H1 (cell line): ENCODE measurements at regions not wholly inside any gene's neighbourhood (a gene's known extent, or its start where the extent isn't known, plus 50 kb on each side); places are given as distances from the start of the nearest gene placed in this dataset.

Source experiments
- CTCF ChIA-PET: fragments of 300-600 bp; sonication (Branson Sonifier 250); formaldehyde crosslinking; loops from one replicate; lab custom pipeline; 2021; ENCODE audit not compliant: partially characterized antibody; lab: Charles Lee
- POLR2A ChIA-PET: fragments of 300-600 bp; sonication (Branson Sonifier 250); formaldehyde crosslinking; loops from one replicate; lab custom pipeline; 2021; ENCODE audit warnings: inconsistent platforms; ENCODE audit not compliant: partially characterized antibody; lab: Charles Lee
- DNase-seq, 2 experiments: peaks; one replicate each; pipeline versions ENCODE4 v3.0.0 to v3.0.0-alpha.2; 2010 to 2022; ENCODE audit warnings: low spot score in 2 of 2, low read depth in 1 of 2, mixed read lengths in 1 of 2
- FAIRE-seq: peaks from 2 replicates; lab custom pipeline; 2011; peaks lifted over from hg19 to GRCh38; lab: Jason Lieb, UNC
- H2AFZ ChIP-seq: 2 replicates; pipeline ENCODE4 v1.8.1; 2012; ENCODE audit warnings: low read length, inconsistent platforms
- H2AK5ac ChIP-seq: 2 replicates; pipeline ENCODE4 v1.6.1; 2013; ENCODE audit warnings: low read depth, low read length
- H2BK120ac ChIP-seq: replicated peaks from 2 replicates; pipeline ENCODE3; 2013; ENCODE audit warnings: low read depth, low read length, inconsistent platforms
- H2BK12ac ChIP-seq: 2 replicates; pipeline ENCODE4 v1.6.1; 2013; ENCODE audit warnings: low read depth, low read length
- H2BK15ac ChIP-seq: 2 replicates; pipeline ENCODE4 v1.6.1; 2013; ENCODE audit warnings: low read length
- H2BK20ac ChIP-seq: 2 replicates; pipeline ENCODE4 v1.6.1; 2013; ENCODE audit warnings: low read length
- H2BK5ac ChIP-seq: 2 replicates; pipeline ENCODE4 v1.6.1; 2013; ENCODE audit warnings: low read depth, low read length
- H3K14ac ChIP-seq: 2 replicates; pipeline ENCODE4 v1.6.1; 2013; ENCODE audit warnings: inconsistent platforms; ENCODE audit not compliant: insufficient read length
- H3K18ac ChIP-seq: 2 replicates; pipeline ENCODE4 v1.6.1; 2013; ENCODE audit warnings: low read length; ENCODE audit errors: extremely low read depth
- H3K23ac ChIP-seq: 2 replicates; pipeline ENCODE4 v1.6.1; 2013; ENCODE audit warnings: inconsistent platforms; ENCODE audit not compliant: insufficient read length
- H3K23me2 ChIP-seq: 2 replicates; pipeline ENCODE4 v1.6.1; 2013; ENCODE audit warnings: low read depth, low read length
- H3K27ac ChIP-seq: 2 replicates; pipeline ENCODE4 v1.6.1; 2011; ENCODE audit warnings: low read depth, low read length, inconsistent platforms
- H3K27me3 ChIP-seq, 4 experiments: replicated peaks in 1 of 4; 1 replicate in 1 of 4; 2 replicates in 3 of 4; pipeline versions ENCODE4 v1.6.1 to v1.8.1; 2011 to 2013; ENCODE audit warnings: low read length in 3 of 4, mild to moderate bottlenecking in 3 of 4, inconsistent platforms in 2 of 4, mixed read lengths in 2 of 4, moderate library complexity in 1 of 4; ENCODE audit not compliant: control insufficient read depth in 3 of 4, insufficient read depth in 3 of 4; ENCODE audit errors: extremely low read depth in 1 of 4
- H3K36me3 ChIP-seq, 4 experiments: 2 replicates each; pipeline versions ENCODE4 v1.6.1 to v1.8.1; 2011 to 2013; ENCODE audit warnings: mild to moderate bottlenecking in 4 of 4, low read length in 3 of 4, moderate library complexity in 2 of 4, control low read depth in 1 of 4, inconsistent platforms in 1 of 4; ENCODE audit not compliant: insufficient read depth in 4 of 4, control insufficient read depth in 2 of 4
- H3K4ac ChIP-seq: replicated peaks from 2 replicates; pipeline ENCODE3; 2013; ENCODE audit warnings: low read length, low read depth, mixed read lengths, inconsistent platforms; ENCODE audit not compliant: insufficient read length
- H3K4me1 ChIP-seq, 4 experiments: replicated peaks in 1 of 4; 1 replicate in 1 of 4; 2 replicates in 3 of 4; pipeline versions ENCODE4 v1.6.1 to v1.8.1; 2011 to 2013; ENCODE audit warnings: low read length in 3 of 4, inconsistent platforms in 2 of 4, mixed read lengths in 1 of 4; ENCODE audit not compliant: insufficient read depth in 4 of 4, control insufficient read depth in 3 of 4
- H3K4me2 ChIP-seq, 2 experiments: 2 replicates each; pipeline versions ENCODE4 v1.6.1 to v1.8.1; 2011 to 2013; ENCODE audit warnings: low read depth in 2 of 2, low read length in 2 of 2, control low read depth in 1 of 2, inconsistent platforms in 1 of 2, mild to moderate bottlenecking in 1 of 2; ENCODE audit not compliant: insufficient read depth in 1 of 2
- H3K4me3 ChIP-seq, 4 experiments: fragments of 200-600, 300-600 bp in 1 of 4; sonication (generic), shearing (Covaris generic), sonication (Bioruptor Twin) in 1 of 4; 2 replicates each; pipeline versions ENCODE4 v1.5.1 to v1.8.1; 2011 to 2016; ENCODE audit warnings: low read length in 4 of 4, low read depth in 3 of 4, control low read depth in 2 of 4, inconsistent platforms in 2 of 4, mild to moderate bottlenecking in 2 of 4, mixed read lengths in 1 of 4, moderate library complexity in 1 of 4; ENCODE audit not compliant: insufficient read depth in 2 of 4; ENCODE audit errors: extremely low read depth in 1 of 4
- H3K56ac ChIP-seq: replicated peaks from 2 replicates; pipeline ENCODE3; 2013; ENCODE audit warnings: low read depth, mild to moderate bottlenecking, mixed read lengths, low read length, inconsistent platforms; ENCODE audit not compliant: insufficient read length
- H3K79me1 ChIP-seq: 2 replicates; pipeline ENCODE4 v1.6.1; 2013; ENCODE audit warnings: low read depth, low read length, control low read depth
- H3K79me2 ChIP-seq, 2 experiments: 2 replicates each; pipeline versions ENCODE4 v1.6.1 to v1.8.1; 2012 to 2013; ENCODE audit warnings: low read length in 2 of 2, mild to moderate bottlenecking in 2 of 2, inconsistent platforms in 1 of 2; ENCODE audit not compliant: insufficient read depth in 2 of 2, control insufficient read depth in 1 of 2
- H3K9ac ChIP-seq, 4 experiments: replicated peaks in 1 of 4; 1 replicate in 1 of 4; 2 replicates in 3 of 4; pipeline versions ENCODE4 v1.6.1 to v1.8.1; 2011 to 2013; ENCODE audit warnings: low read depth in 3 of 4, low read length in 3 of 4, control low read depth in 2 of 4, mild to moderate bottlenecking in 2 of 4, moderate library complexity in 2 of 4, inconsistent platforms in 1 of 4; ENCODE audit errors: extremely low read depth in 1 of 4
- H3K9me3 ChIP-seq, 2 experiments: 2 replicates each; pipeline versions ENCODE4 v1.6.1 to v1.8.1; 2012 to 2013; ENCODE audit warnings: mild to moderate bottlenecking in 2 of 2, moderate library complexity in 2 of 2, control low read depth in 1 of 2, inconsistent platforms in 1 of 2, low read depth in 1 of 2, low read length in 1 of 2, mixed read lengths in 1 of 2; ENCODE audit not compliant: insufficient read depth in 2 of 2
- H4K20me1 ChIP-seq, 2 experiments: replicated peaks in 1 of 2; 2 replicates each; pipeline versions ENCODE3 to v1.8.1; 2011 to 2013; ENCODE audit warnings: inconsistent platforms in 2 of 2, low read length in 2 of 2, mild to moderate bottlenecking in 1 of 2; ENCODE audit not compliant: insufficient read depth in 2 of 2, control insufficient read depth in 1 of 2
- H4K5ac ChIP-seq: 2 replicates; pipeline ENCODE4 v1.6.1; 2013; ENCODE audit warnings: low read length, low read depth, mixed read lengths, inconsistent platforms; ENCODE audit not compliant: insufficient read length
- H4K8ac ChIP-seq: 2 replicates; pipeline ENCODE4 v1.8.0; 2013; ENCODE audit warnings: mild to moderate bottlenecking, moderate library complexity, low read length, inconsistent platforms; ENCODE audit not compliant: insufficient read depth; ENCODE audit errors: extremely low read depth
- H4K91ac ChIP-seq: replicated peaks from 2 replicates; pipeline ENCODE3; 2013; ENCODE audit warnings: low read length, mixed read lengths, inconsistent platforms; ENCODE audit not compliant: insufficient read length
- ASH2L ChIP-seq: fragments of 200-600, 300-600 bp; sonication (generic); IDR thresholded peaks from one replicate; pipeline ENCODE4 v1.7.1; 2017; ENCODE audit warnings: low read length
- BCL11A ChIP-seq, 2 experiments: IDR thresholded peaks; one replicate each; pipeline ENCODE4 v1.6.1; 2011; ENCODE audit warnings: low read depth in 2 of 2, low read length in 2 of 2, mild to moderate bottlenecking in 2 of 2
- SAP30 ChIP-seq: fragments of 300-600 bp; sonication (generic); IDR thresholded peaks from 2 replicates; pipeline ENCODE4 v1.7.1; 2012; ENCODE audit warnings: low read length, moderate library complexity, mild to moderate bottlenecking, inconsistent platforms; ENCODE audit not compliant: insufficient read depth, insufficient replicate concordance
- ZNF274 ChIP-seq: IDR thresholded peaks from 2 replicates; pipeline ENCODE4 v1.7.0; 2012; ENCODE audit warnings: low read length, borderline replicate concordance; ENCODE audit errors: extremely low read depth
- WGBS, 2 experiments: shearing (Covaris generic) in 1 of 2; methylation state at CpG; one replicate each; pipeline versions ENCODE4 v1.1.6 to v1.1.7; 2013 to 2015; ENCODE audit warnings: low lambda C conversion rate in 2 of 2, mixed read lengths in 2 of 2, inconsistent platforms in 1 of 2, low coverage in 1 of 2, missing lambda C conversion rate in 1 of 2; ENCODE audit not compliant: insufficient replicate concordance in 2 of 2, insufficient coverage in 1 of 2, insufficient read length in 1 of 2; ENCODE audit errors: extremely low coverage in 1 of 2, missing lambda C conversion rate in 1 of 2; 5-methylcytosine and 5-hydroxymethylcytosine counted together
- TF ChIP-seq, protein P1 (sequence below): IDR thresholded peaks from 2 replicates; pipeline ENCODE4 v1.6.1; 2012; ENCODE audit warnings: inconsistent platforms

GRCh38 chr4:83179205-83179604 is 64.7 kb upstream of the PLAC8 start:
- Histone ChIP-seq H3K9me3 (peaks cover 0 to 2% of the 10 kb centered on the region in 2 experiments; a peak in 1 of 4 replicates), H3K36me3 (no peaks in the 10 kb centered on the region), H4K8ac (no peak overlapping the region), H3K4me1 (no peaks in the 10 kb centered on the region), H3K79me2 (no peaks in the 10 kb centered on the region), H4K91ac (no peak overlapping the region), H2BK20ac (no peak overlapping the region), H3K9ac (no peak overlapping the region), H2BK12ac (no peak overlapping the region), H2BK5ac (no peak overlapping the region), H3K23me2 (no peaks in the 10 kb centered on the region), H2AK5ac (no peak overlapping the region), H3K79me1 (no peaks in the 10 kb centered on the region), H2BK120ac (no peak overlapping the region), H3K56ac (no peak overlapping the region), H3K27me3 (no peaks in the 10 kb centered on the region), H3K4me3 (no peak overlapping the region), H3K4me2 (no peak overlapping the region), H2AFZ (no peak overlapping the region), H3K14ac (no peak overlapping the region), H2BK15ac (no peak overlapping the region), H3K27ac (no peak overlapping the region), H3K23ac (no peak overlapping the region), H3K18ac (no peak overlapping the region), H4K20me1 (no peaks in the 10 kb centered on the region), H3K4ac (no peak overlapping the region), H4K5ac (no peak overlapping the region)
- POLR2A ChIA-PET: no interaction called here
- DNase-seq (no peak), FAIRE-seq (no peak)
- CTCF ChIA-PET: interaction anchor here (1.2 to 1.5 kb wide), 2 partner anchors 33 to 72 kb away, joined by 3 to 4 read pairs; no protein-coding TSS in a partner anchor
- WGBS, 2 experiments: 42% methylated on average over 2 of the region's 2 CpGs; no CpG with 5 or more reads in 1 of the 2 experiments
- TF ChIP-seq, protein P1, sequence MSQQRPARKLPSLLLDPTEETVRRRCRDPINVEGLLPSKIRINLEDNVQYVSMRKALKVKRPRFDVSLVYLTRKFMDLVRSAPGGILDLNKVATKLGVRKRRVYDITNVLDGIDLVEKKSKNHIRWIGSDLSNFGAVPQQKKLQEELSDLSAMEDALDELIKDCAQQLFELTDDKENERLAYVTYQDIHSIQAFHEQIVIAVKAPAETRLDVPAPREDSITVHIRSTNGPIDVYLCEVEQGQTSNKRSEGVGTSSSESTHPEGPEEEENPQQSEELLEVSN: no peak
- TF ChIP-seq ZNF274: no peak
- no peak for TF ChIP-seq ASH2L
- TF ChIP-seq SAP30: no peak
- TF ChIP-seq BCL11A (IDR thresholded peaks at IDR 0.05; ENCODE audit: low read depth in 2 of 2, low read length in 2 of 2): no peak
